ENCODE measurements at regions not wholly inside any gene's neighbourhood (a gene's known extent, or its start where the extent isn't known, plus 50 kb on each side); places are given as distances from the start of the nearest gene placed in this dataset.

DNA sequence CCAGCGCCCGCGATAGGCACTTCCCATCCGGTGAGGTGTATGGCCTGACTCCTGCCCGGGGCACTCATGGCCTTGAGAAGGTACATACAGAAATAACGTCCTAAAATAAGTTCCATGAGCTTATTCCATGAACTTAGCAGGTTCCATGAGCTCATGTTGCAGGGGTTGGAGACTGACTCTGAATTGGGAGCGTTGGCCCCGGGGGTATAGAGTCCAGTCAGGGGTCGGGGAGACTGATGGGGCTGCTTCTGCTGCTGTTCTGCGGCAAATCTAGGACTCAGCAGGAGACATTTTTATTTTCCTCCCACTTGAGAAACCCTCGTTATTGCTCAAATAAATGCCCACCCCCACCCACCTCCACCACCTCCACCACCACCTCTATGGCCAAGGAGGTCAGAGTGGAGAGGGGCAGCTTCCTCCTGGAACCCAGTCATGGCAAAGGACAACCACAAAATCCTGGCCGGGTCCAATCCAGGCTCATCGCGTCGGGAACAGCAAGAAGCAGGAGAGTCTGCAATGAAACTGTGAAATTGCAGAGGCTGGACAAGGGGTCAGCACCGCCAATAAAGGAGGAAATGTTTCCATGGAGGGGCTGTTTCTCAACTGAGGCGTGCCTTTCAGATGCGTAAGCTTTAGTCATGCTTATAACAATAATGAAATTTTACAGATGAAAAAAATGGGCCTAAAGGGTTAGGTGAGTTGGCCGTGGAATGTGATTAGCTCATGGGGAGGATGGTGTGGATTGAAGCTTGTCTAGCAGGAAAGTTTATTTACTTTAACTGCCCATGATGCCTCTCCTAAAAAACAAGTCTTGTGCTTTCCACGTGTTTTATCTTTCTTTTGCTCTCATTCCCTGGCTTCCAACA lies 136.6 kb upstream of the ALKAL2 start:
- Histone ChIP-seq H4K20me1 (ENCODE audit: insufficient read depth) (no peaks in the 10 kb centered on the region), H3K27ac (no peak overlapping the region), H3K4me1 (ENCODE audit: low read depth, poor library complexity, severe bottlenecking) (no peaks in the 10 kb centered on the region), H3K4me2 (no peak overlapping the region), H2AFZ (ENCODE audit: low read depth) (no peak overlapping the region), H3K9ac (no peak overlapping the region), H3K27me3 (ENCODE audit: insufficient read depth, low read depth) (no peaks in the 10 kb centered on the region), H3K79me2 (ENCODE audit: insufficient read depth, low read depth) (no peaks in the 10 kb centered on the region), H3K4me3 (IDR thresholded peaks at IDR 0.05; ENCODE audit: insufficient read depth, low read depth, low read length) (no peak overlapping the region), H3K36me3 (ENCODE audit: insufficient read depth) (no peaks in the 10 kb centered on the region)
- no peak for TF ChIP-seq CTCF (conservative IDR thresholded peaks at IDR 0.05; ENCODE audit: low read depth, low read length)

DNA sequence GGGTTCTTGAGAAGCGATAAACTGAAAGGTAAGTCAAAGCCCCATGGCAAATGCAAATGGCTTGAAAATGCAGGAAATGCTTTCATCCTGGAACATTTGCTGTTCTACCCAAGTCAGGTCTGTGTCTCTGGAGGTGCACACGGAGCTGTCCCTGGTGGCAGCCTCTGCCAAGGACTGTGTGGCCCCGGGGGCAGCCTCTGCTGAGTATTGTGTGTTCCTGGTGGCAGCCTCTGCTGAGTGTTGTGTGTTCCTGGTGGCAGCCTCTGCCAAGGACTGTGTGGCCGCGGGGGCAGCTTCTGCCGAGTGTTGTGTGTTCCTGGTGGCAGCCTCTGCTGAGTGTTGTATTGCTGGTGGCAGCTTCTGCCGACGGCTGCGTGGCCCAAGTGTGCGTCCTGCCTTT lies 135.6 kb upstream of the ALKAL2 start:
- Histone ChIP-seq H3K27ac (no peak overlapping the region), H3K4me3 (IDR thresholded peaks at IDR 0.05; ENCODE audit: insufficient read depth, low read depth, low read length) (no peak overlapping the region), H4K20me1 (ENCODE audit: insufficient read depth) (no peaks in the 10 kb centered on the region), H3K4me2 (no peak overlapping the region), H3K79me2 (ENCODE audit: insufficient read depth, low read depth) (no peaks in the 10 kb centered on the region), H3K4me1 (ENCODE audit: low read depth, poor library complexity, severe bottlenecking) (no peaks in the 10 kb centered on the region), H3K36me3 (ENCODE audit: insufficient read depth) (no peaks in the 10 kb centered on the region), H2AFZ (ENCODE audit: low read depth) (no peak overlapping the region), H3K9ac (no peak overlapping the region), H3K27me3 (ENCODE audit: insufficient read depth, low read depth) (no peaks in the 10 kb centered on the region)
- no peak for TF ChIP-seq CTCF (conservative IDR thresholded peaks at IDR 0.05; ENCODE audit: low read depth, low read length)

- H4K20me1 ChIP-seq (ENCODE audit: insufficient read depth): no peaks in the 10 kb centered on the region
- no peaks in the 10 kb centered on the region for H3K79me2 ChIP-seq (ENCODE audit: insufficient read depth, low read depth)
- no peak overlapping the region for H3K4me3 ChIP-seq (IDR thresholded peaks at IDR 0.05; ENCODE audit: insufficient read depth, low read depth, low read length)
- H3K9ac ChIP-seq: no peak overlapping the region
- H3K4me1 ChIP-seq (ENCODE audit: low read depth, poor library complexity, severe bottlenecking): no peaks in the 10 kb centered on the region
- no peak overlapping the region for H3K27ac ChIP-seq
- H2AFZ ChIP-seq (ENCODE audit: low read depth): no peak overlapping the region
- H3K4me2 ChIP-seq: no peak overlapping the region
- H3K36me3 ChIP-seq (ENCODE audit: insufficient read depth): no peaks in the 10 kb centered on the region
- no peak for TF ChIP-seq CTCF (conservative IDR thresholded peaks at IDR 0.05; ENCODE audit: low read depth, low read length)
- H3K27me3 ChIP-seq (ENCODE audit: insufficient read depth, low read depth): no peaks in the 10 kb centered on the region
These were observed 135.0 kb upstream of the ALKAL2 start for GRCh38 chr2:422676-423435.

GRCh38 chr2:421406-421805 lies 133.5 kb upstream of the ALKAL2 start:
- H3K4me2 ChIP-seq: no peak overlapping the region
- H3K36me3 ChIP-seq (ENCODE audit: insufficient read depth): no peaks in the 10 kb centered on the region
- TF ChIP-seq CTCF (conservative IDR thresholded peaks at IDR 0.05; ENCODE audit: low read depth, low read length): no peak
- H2AFZ ChIP-seq (ENCODE audit: low read depth): no peak overlapping the region
- H3K27ac ChIP-seq: no peak overlapping the region
- H3K4me3 ChIP-seq (IDR thresholded peaks at IDR 0.05; ENCODE audit: insufficient read depth, low read depth, low read length): no peak overlapping the region
- H3K9ac ChIP-seq: no peak overlapping the region
- H3K79me2 ChIP-seq (ENCODE audit: insufficient read depth, low read depth): no peaks in the 10 kb centered on the region
- no peaks in the 10 kb centered on the region for H3K4me1 ChIP-seq (ENCODE audit: low read depth, poor library complexity, severe bottlenecking)
- H3K27me3 ChIP-seq (ENCODE audit: insufficient read depth, low read depth): no peaks in the 10 kb centered on the region
- no peaks in the 10 kb centered on the region for H4K20me1 ChIP-seq (ENCODE audit: insufficient read depth)
